ENCODE measurements at regions not wholly inside any gene's neighbourhood (a gene's known extent, or its start where the extent isn't known, plus 50 kb on each side); places are given as distances from the start of the nearest gene placed in this dataset.

- H3K9me3 ChIP-seq (ENCODE audit: low read depth): no peaks in the 10 kb centered on the region
- no peaks in the 10 kb centered on the region for H3K79me2 ChIP-seq (ENCODE audit: insufficient read depth)
- no peak overlapping the region for H3K9ac ChIP-seq
- H4K20me1 ChIP-seq (ENCODE audit: insufficient read depth): no peaks in the 10 kb centered on the region
- no peaks in the 10 kb centered on the region for H3F3A ChIP-seq (ENCODE audit: insufficient read depth)
- H3K4me2 ChIP-seq (ENCODE audit: unreplicated experiment): no peak overlapping the region
- H3K9me2 ChIP-seq (ENCODE audit: insufficient read depth): no peaks in the 10 kb centered on the region
- no peak overlapping the region for H3K4me3 ChIP-seq
- in situ Hi-C loops (cut with MboI): no loop called here
- DNase-seq: no peak
- H3K4me1 ChIP-seq (ENCODE audit: insufficient read depth): no peaks in the 10 kb centered on the region
- no peak overlapping the region for H3K27ac ChIP-seq
- H3K27me3 ChIP-seq (replicated peaks; ENCODE audit: insufficient read depth): no peaks in the 10 kb centered on the region
- WGBS, 2 experiments (ENCODE audit: low coverage in 1 of 2, low lambda C conversion rate in 2 of 2, missing lambda C conversion rate in 2 of 2): 40 to 50% methylated on average over 5 of the region's 5 CpGs
- no peaks in the 10 kb centered on the region for H3K36me3 ChIP-seq (ENCODE audit: low read depth)
- H2AFZ ChIP-seq: no peak overlapping the region
- TF ChIP-seq EZH2 (IDR thresholded peaks at IDR 0.05; ENCODE audit: insufficient read depth, poor library complexity, severe bottlenecking) (no peak), EZH2phosphoT487 (IDR thresholded peaks at IDR 0.05; ENCODE audit: insufficient read depth, low read depth) (no peak)
Measured at GRCh38 chr7:68739306-68739705, 859.0 kb upstream of the AUTS2 start.

GRCh38 chr7:68744036-68744435 lies 854.2 kb upstream of the AUTS2 start:
- Histone ChIP-seq H2AFZ (no peak overlapping the region), H3K9me2 (ENCODE audit: insufficient read depth) (no peaks in the 10 kb centered on the region), H4K20me1 (ENCODE audit: insufficient read depth) (no peaks in the 10 kb centered on the region), H3F3A (ENCODE audit: insufficient read depth) (no peaks in the 10 kb centered on the region), H3K4me1 (ENCODE audit: insufficient read depth) (no peaks in the 10 kb centered on the region), H3K9me3 (ENCODE audit: low read depth) (no peaks in the 10 kb centered on the region), H3K27ac (no peak overlapping the region), H3K4me2 (ENCODE audit: unreplicated experiment) (no peak overlapping the region), H3K27me3 (replicated peaks; ENCODE audit: insufficient read depth) (no peaks in the 10 kb centered on the region), H3K9ac (no peak overlapping the region), H3K4me3 (no peak overlapping the region), H3K79me2 (ENCODE audit: insufficient read depth) (no peaks in the 10 kb centered on the region), H3K36me3 (ENCODE audit: low read depth) (no peaks in the 10 kb centered on the region)
- no peak for DNase-seq
- no peak for TF ChIP-seq EZH2phosphoT487 (IDR thresholded peaks at IDR 0.05; ENCODE audit: insufficient read depth, low read depth)
- TF ChIP-seq EZH2 (IDR thresholded peaks at IDR 0.05; ENCODE audit: insufficient read depth, poor library complexity, severe bottlenecking): no peak
- 34 to 46% methylated on average over 5 of the region's 5 CpGs for WGBS, 2 experiments (ENCODE audit: low coverage in 1 of 2, low lambda C conversion rate in 2 of 2, missing lambda C conversion rate in 2 of 2)
- in situ Hi-C loops (cut with MboI): no loop called here

DNA sequence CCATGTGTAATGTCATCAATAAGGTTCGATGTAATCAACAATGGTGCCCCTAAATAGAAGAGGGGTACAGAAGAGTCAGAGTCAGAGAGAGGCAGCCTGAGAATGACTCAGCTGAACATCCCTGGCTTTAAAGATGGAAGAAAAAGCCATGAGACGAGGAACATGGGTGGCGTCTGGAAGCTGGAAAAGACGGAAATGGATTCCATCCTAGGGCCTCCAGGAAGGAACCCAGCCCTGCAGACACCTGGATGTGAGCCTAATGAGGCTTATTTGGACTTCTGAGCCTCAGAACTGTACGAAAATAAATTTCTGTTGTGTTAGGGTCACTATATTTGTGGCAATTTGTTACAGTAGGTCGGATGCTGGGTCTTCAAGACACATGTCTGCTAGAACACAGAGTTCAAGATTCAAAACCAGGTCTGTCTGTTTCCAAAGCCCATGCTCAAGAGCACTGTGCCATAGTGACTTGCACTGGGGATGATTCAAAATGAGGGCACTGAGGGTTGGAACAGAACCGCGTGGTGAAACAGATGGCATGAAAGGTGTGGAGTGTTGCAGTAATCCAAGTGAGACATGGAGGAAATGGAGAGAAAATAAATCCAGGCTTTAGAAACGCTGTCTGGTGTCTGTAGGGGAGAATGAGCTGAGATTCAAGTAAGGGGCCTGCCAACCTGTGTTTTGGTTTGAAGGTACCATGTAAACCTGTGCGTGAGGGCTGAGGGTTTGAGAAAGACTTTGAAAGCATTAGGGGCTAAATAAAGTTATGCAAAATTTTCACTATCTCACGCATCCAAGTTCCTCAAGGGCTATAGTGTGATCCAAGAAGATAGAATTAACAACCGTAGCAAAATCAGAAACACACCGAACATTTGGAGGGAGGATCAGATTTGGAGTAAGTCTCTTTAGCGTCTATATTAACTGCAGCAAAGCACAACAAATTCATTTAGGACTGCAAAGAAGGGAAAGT lies 849.1 kb upstream of the AUTS2 start:
- Histone ChIP-seq H3F3A (ENCODE audit: insufficient read depth) (no peaks in the 10 kb centered on the region), H3K27ac (no peak overlapping the region), H3K27me3 (replicated peaks; ENCODE audit: insufficient read depth) (no peaks in the 10 kb centered on the region), H3K9me3 (ENCODE audit: low read depth) (no peaks in the 10 kb centered on the region), H3K79me2 (ENCODE audit: insufficient read depth) (no peaks in the 10 kb centered on the region), H3K4me1 (ENCODE audit: insufficient read depth) (no peaks in the 10 kb centered on the region), H3K4me3 (no peak overlapping the region), H3K4me2 (ENCODE audit: unreplicated experiment) (no peak overlapping the region), H4K20me1 (ENCODE audit: insufficient read depth) (no peaks in the 10 kb centered on the region), H3K36me3 (ENCODE audit: low read depth) (no peaks in the 10 kb centered on the region), H3K9me2 (ENCODE audit: insufficient read depth) (no peaks in the 10 kb centered on the region), H3K9ac (no peak overlapping the region), H2AFZ (no peak overlapping the region)
- DNase-seq: no peak
- 27 to 33% methylated on average over 14 of the region's 14 CpGs for WGBS, 2 experiments (ENCODE audit: low coverage in 1 of 2, low lambda C conversion rate in 2 of 2, missing lambda C conversion rate in 2 of 2)
- in situ Hi-C loops (cut with MboI): no loop called here
- TF ChIP-seq EZH2phosphoT487 (IDR thresholded peaks at IDR 0.05; ENCODE audit: insufficient read depth, low read depth): no peak
- no peak for TF ChIP-seq EZH2 (IDR thresholded peaks at IDR 0.05; ENCODE audit: insufficient read depth, poor library complexity, severe bottlenecking)

DNA sequence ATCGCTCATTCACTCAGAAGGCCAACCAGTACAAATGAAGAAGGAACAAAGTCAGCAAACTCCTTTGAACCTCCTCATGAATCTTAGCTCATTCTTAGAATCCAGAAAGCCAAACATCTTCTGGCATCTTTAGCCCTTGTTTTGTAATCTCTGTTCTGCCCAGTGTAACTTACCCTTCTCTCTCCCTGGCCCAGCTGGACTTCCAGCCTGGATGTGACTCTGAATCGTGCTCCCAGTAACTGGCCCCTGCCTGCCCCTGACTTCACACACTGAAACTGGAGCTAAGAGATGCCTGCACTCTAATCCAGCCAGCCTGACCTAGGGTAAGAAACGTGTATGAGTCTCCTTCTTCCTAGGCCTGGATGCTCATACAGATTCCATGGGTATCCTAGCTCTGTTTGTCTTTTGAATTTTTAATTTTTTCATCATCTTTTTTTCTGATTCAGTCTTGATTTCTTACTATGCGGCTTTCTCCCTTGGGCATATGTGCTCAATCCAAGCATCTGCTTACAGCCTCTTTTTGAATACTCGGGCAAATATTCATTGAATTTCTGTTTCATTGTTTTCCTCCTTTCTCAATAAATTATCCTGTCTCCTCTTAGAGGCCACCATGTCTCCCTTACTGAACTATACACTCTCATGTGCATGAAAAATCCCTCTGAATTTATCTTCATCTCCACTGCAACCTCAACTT lies 845.6 kb upstream of the AUTS2 start:
- H3K79me2 ChIP-seq (ENCODE audit: insufficient read depth): no peaks in the 10 kb centered on the region
- no peak overlapping the region for H3K27ac ChIP-seq
- H3K4me2 ChIP-seq (ENCODE audit: unreplicated experiment): no peak overlapping the region
- H4K20me1 ChIP-seq (ENCODE audit: insufficient read depth): no peaks in the 10 kb centered on the region
- WGBS, 2 experiments (ENCODE audit: low coverage in 1 of 2, low lambda C conversion rate in 2 of 2, missing lambda C conversion rate in 2 of 2): 15 to 18% methylated on average over 5 of the region's 5 CpGs
- no peaks in the 10 kb centered on the region for H3K9me3 ChIP-seq (ENCODE audit: low read depth)
- no peaks in the 10 kb centered on the region for H3K36me3 ChIP-seq (ENCODE audit: low read depth)
- H3K4me3 ChIP-seq: no peak overlapping the region
- no peaks in the 10 kb centered on the region for H3K27me3 ChIP-seq (replicated peaks; ENCODE audit: insufficient read depth)
- DNase-seq: no peak
- in situ Hi-C loops (cut with MboI): no loop called here
- no peak overlapping the region for H2AFZ ChIP-seq
- H3K9me2 ChIP-seq (ENCODE audit: insufficient read depth): no peaks in the 10 kb centered on the region
- H3F3A ChIP-seq (ENCODE audit: insufficient read depth): no peaks in the 10 kb centered on the region
- H3K4me1 ChIP-seq (ENCODE audit: insufficient read depth): no peaks in the 10 kb centered on the region
- no peak overlapping the region for H3K9ac ChIP-seq
- TF ChIP-seq EZH2phosphoT487 (IDR thresholded peaks at IDR 0.05; ENCODE audit: insufficient read depth, low read depth): no peak
- TF ChIP-seq EZH2 (IDR thresholded peaks at IDR 0.05; ENCODE audit: insufficient read depth, poor library complexity, severe bottlenecking): no peak

Data from GM23248 (cell line).